KBM-7 (cell line): ENCODE measurements at regions not wholly inside any gene's neighbourhood (a gene's known extent, or its start where the extent isn't known, plus 50 kb on each side); places are given as distances from the start of the nearest gene placed in this dataset.

Source experiments
- DNase-seq: peaks from one replicate; pipeline ENCODE4 v3.0.0-alpha.2; 2015
- in situ Hi-C: fragments of 300-500 bp; cut with MboI; formaldehyde crosslinking; loops from 2 replicates; pipeline ENCODE4 v1.14.3; 2020; ENCODE audit warnings: low sequenced_read_pairs, low pct_unique_long_range_greater_than_20kb, mixed read lengths

GRCh38 chr2:43117521-43118143, 108.8 kb downstream of the ZFP36L2 start:
- in situ Hi-C loops: loop anchor here (25.0 kb wide), 1 partner anchor 370 kb away; no protein-coding TSS in a partner anchor
- no peak for DNase-seq

- DNase-seq: no peak
- in situ Hi-C loops: loop anchor here (25.0 kb wide), 1 partner anchor 370 kb away; no protein-coding TSS in a partner anchor
Measured at GRCh38 chr2:43116988-43117387, 109.4 kb downstream of the ZFP36L2 start.

GRCh38 chr2:43115881-43116280, 110.5 kb downstream of the ZFP36L2 start:
- no peak for DNase-seq
- in situ Hi-C loops: loop anchor here (25.0 kb wide), 1 partner anchor 371 kb away; no protein-coding TSS in a partner anchor

GRCh38 chr2:43114210-43114609, 112.2 kb downstream of the ZFP36L2 start:
- peak; percentile 52 for DNase-seq
- in situ Hi-C loops: loop anchor here (25.0 kb wide), 1 partner anchor 373 kb away; no protein-coding TSS in a partner anchor

GRCh38 chr2:43111788-43112554, 114.4 kb downstream of the ZFP36L2 start:
- DNase-seq: no peak
- in situ Hi-C loops: loop anchor here (25.0 kb wide), 1 partner anchor 375 kb away; no protein-coding TSS in a partner anchor

GRCh38 chr2:43110442-43110871, 115.9 kb downstream of the ZFP36L2 start:
- in situ Hi-C loops: loop anchor here (25.0 kb wide), 1 partner anchor 377 kb away; no protein-coding TSS in a partner anchor
- no peak for DNase-seq

- peak; percentile 80 for DNase-seq
- in situ Hi-C loops: loop anchor here (25.0 kb wide), 1 partner anchor 378 kb away; no protein-coding TSS in a partner anchor
Measured at GRCh38 chr2:43109261-43109743, 117.1 kb downstream of the ZFP36L2 start.

GRCh38 chr2:43107679-43108078, 118.7 kb downstream of the ZFP36L2 start:
- in situ Hi-C loops: loop anchor here (25.0 kb wide), 1 partner anchor 380 kb away; no protein-coding TSS in a partner anchor
- DNase-seq: peak; percentile 57

GRCh38 chr2:43106559-43107527, 119.6 kb downstream of the ZFP36L2 start:
- DNase-seq: peak; percentile 74
- in situ Hi-C loops: loop anchor here (25.0 kb wide), 1 partner anchor 380 kb away; no protein-coding TSS in a partner anchor

- peak; percentile 92 for DNase-seq
- in situ Hi-C loops: loop anchor here (25.0 kb wide), 1 partner anchor 381 kb away; no protein-coding TSS in a partner anchor
Measured at GRCh38 chr2:43105586-43106558, 120.5 kb downstream of the ZFP36L2 start.

GRCh38 chr2:43104763-43105162, 121.6 kb downstream of the ZFP36L2 start:
- in situ Hi-C loops: loop anchor here (25.0 kb wide), 1 partner anchor 383 kb away; no protein-coding TSS in a partner anchor
- DNase-seq: peak; percentile 38

GRCh38 chr2:43104106-43104505, 122.3 kb downstream of the ZFP36L2 start:
- in situ Hi-C loops: loop anchor here (25.0 kb wide), 1 partner anchor 383 kb away; no protein-coding TSS in a partner anchor
- no peak for DNase-seq

GRCh38 chr2:43103093-43103404, 123.4 kb downstream of the ZFP36L2 start:
- DNase-seq: no peak
- in situ Hi-C loops: loop anchor here (25.0 kb wide), 1 partner anchor 384 kb away; no protein-coding TSS in a partner anchor

GRCh38 chr2:43102366-43103092, 123.9 kb downstream of the ZFP36L2 start:
- DNase-seq: no peak
- in situ Hi-C loops: loop anchor here (25.0 kb wide), 1 partner anchor 385 kb away; no protein-coding TSS in a partner anchor

- DNase-seq: no peak
- in situ Hi-C loops: loop anchor here (25.0 kb wide), 1 partner anchor 386 kb away; no protein-coding TSS in a partner anchor
Measured at GRCh38 chr2:43101751-43102150, 124.7 kb downstream of the ZFP36L2 start.

- in situ Hi-C loops: loop anchor here (25.0 kb wide), 1 partner anchor 386 kb away; no protein-coding TSS in a partner anchor
- no peak for DNase-seq
Measured at GRCh38 chr2:43100883-43101662, 125.3 kb downstream of the ZFP36L2 start.
